BJ (cell line): ENCODE measurements at regions not wholly inside any gene's neighbourhood (a gene's known extent, or its start where the extent isn't known, plus 50 kb on each side); places are given as distances from the start of the nearest gene placed in this dataset.

Experiments used
- CTCF ChIA-PET: fragments of 350-600 bp; formaldehyde crosslinking; extraction: SDS; loops from one replicate; lab custom pipeline; 2021; ENCODE audit warnings: antibody characterized with exemption, inconsistent platforms; lab: Yijun Ruan, JAX
- POLR2A ChIA-PET: fragments of 300-600 bp; sonication (Branson Sonifier 250); formaldehyde crosslinking; extraction: SDS; loops from one replicate; lab custom pipeline; 2021; ENCODE audit warnings: antibody characterized with exemption; lab: Charles Lee
- DNase-seq: peaks from one replicate; pipeline ENCODE4 v3.0.0-alpha.2; 2011; ENCODE audit warnings: low read depth
- H3K27me3 ChIP-seq: 2 replicates; pipeline ENCODE4 v1.6.0; 2011; ENCODE audit warnings: low read length; ENCODE audit not compliant: control insufficient read depth, insufficient read depth
- H3K36me3 ChIP-seq: 2 replicates; pipeline ENCODE4 v1.5.1; 2011; ENCODE audit warnings: low read length; ENCODE audit not compliant: control insufficient read depth, insufficient read depth
- H3K4me3 ChIP-seq: 2 replicates; pipeline ENCODE4 v1.5.1; 2011; ENCODE audit warnings: low read depth, mild to moderate bottlenecking, control low read depth, low read length
- TF ChIP-seq, protein P1 (sequence below): IDR thresholded peaks from 2 replicates; pipeline ENCODE4 v1.5.1; 2011; ENCODE audit warnings: low read depth, mild to moderate bottlenecking, control low read depth, inconsistent platforms, low read length, moderate library complexity; ENCODE audit not compliant: insufficient read depth

GRCh38 chrX:5802391-5802790 is 426.3 kb downstream of the NLGN4X start:
- TF ChIP-seq, protein P1, sequence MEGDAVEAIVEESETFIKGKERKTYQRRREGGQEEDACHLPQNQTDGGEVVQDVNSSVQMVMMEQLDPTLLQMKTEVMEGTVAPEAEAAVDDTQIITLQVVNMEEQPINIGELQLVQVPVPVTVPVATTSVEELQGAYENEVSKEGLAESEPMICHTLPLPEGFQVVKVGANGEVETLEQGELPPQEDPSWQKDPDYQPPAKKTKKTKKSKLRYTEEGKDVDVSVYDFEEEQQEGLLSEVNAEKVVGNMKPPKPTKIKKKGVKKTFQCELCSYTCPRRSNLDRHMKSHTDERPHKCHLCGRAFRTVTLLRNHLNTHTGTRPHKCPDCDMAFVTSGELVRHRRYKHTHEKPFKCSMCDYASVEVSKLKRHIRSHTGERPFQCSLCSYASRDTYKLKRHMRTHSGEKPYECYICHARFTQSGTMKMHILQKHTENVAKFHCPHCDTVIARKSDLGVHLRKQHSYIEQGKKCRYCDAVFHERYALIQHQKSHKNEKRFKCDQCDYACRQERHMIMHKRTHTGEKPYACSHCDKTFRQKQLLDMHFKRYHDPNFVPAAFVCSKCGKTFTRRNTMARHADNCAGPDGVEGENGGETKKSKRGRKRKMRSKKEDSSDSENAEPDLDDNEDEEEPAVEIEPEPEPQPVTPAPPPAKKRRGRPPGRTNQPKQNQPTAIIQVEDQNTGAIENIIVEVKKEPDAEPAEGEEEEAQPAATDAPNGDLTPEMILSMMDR: no peak
- Histone ChIP-seq H3K27me3 (no peaks in the 10 kb centered on the region), H3K4me3 (no peak overlapping the region), H3K36me3 (no peaks in the 10 kb centered on the region)
- ChIA-PET POLR2A (no interaction called here), CTCF (interaction anchor here (0.6 kb wide), 1 partner anchor 156 kb away, joined by 3 read pairs; no protein-coding TSS in a partner anchor)
- no peak for DNase-seq

GRCh38 chrX:5791721-5792120 is 436.9 kb downstream of the NLGN4X start:
- Histone ChIP-seq H3K36me3 (no peaks in the 10 kb centered on the region), H3K4me3 (no peak overlapping the region), H3K27me3 (no peaks in the 10 kb centered on the region)
- TF ChIP-seq, protein P1: no peak
- ChIA-PET CTCF (no interaction called here), POLR2A (no interaction called here)
- no peak for DNase-seq

GRCh38 chrX:5788910-5789309 is 439.8 kb downstream of the NLGN4X start:
- H3K36me3 ChIP-seq: no peaks in the 10 kb centered on the region
- H3K4me3 ChIP-seq: no peak overlapping the region
- no peaks in the 10 kb centered on the region for H3K27me3 ChIP-seq
- TF ChIP-seq, protein P1: no peak
- POLR2A ChIA-PET: no interaction called here
- no peak for DNase-seq
- CTCF ChIA-PET: interaction anchor here (0.6 kb wide), 1 partner anchor 113 kb away, joined by 5 read pairs; no protein-coding TSS in a partner anchor

GRCh38 chrX:5780821-5781220 is 447.8 kb downstream of the NLGN4X start:
- no peak for DNase-seq
- H3K36me3 ChIP-seq: no peaks in the 10 kb centered on the region
- ChIA-PET POLR2A (no interaction called here), CTCF (no interaction called here)
- H3K27me3 ChIP-seq: no peaks in the 10 kb centered on the region
- TF ChIP-seq, protein P1: no peak
- no peak overlapping the region for H3K4me3 ChIP-seq

DNA sequence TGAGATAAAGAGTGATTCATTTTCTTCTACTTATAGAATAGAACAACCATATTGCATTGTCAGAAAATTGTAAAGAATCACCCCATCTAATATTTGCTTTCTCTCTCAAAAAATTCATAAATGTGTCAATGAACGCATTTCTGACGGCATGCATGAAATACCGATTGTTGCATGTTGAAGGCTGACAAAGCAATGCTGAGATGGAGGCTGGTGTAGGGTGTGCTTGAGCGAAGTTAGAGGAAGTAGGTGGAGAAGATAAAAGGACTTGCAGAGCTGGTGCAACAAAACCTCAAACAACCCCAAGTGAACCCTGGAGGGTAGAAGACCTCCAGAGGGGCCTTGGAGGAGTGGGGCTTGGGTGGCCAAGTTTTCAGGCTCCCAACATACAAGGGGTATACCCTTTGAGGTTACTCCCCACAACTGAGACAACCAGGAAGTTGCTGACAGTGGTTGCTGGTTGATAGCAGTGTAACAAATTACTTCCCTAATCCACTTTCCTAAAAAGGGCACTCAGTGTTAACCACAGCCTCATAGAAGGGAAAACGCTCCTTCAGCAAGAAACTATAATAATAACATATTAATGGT is 452.7 kb downstream of the NLGN4X start:
- Histone ChIP-seq H3K4me3 (no peak overlapping the region), H3K36me3 (no peaks in the 10 kb centered on the region), H3K27me3 (no peaks in the 10 kb centered on the region)
- ChIA-PET CTCF (no interaction called here), POLR2A (no interaction called here)
- TF ChIP-seq, protein P1: no peak
- DNase-seq: no peak
